H9 (cell line): ENCODE measurements at regions not wholly inside any gene's neighbourhood (a gene's known extent, or its start where the extent isn't known, plus 50 kb on each side); places are given as distances from the start of the nearest gene placed in this dataset.

Experiments used
- DNase-seq: peaks from one replicate; pipeline ENCODE4 v3.0.0-alpha.2; 2017
- H2AFZ ChIP-seq: one replicate; pipeline ENCODE4 v1.6.1; 2013; ENCODE audit warnings: mild to moderate bottlenecking, low read length, control low read depth, moderate library complexity
- H2AK5ac ChIP-seq: 2 replicates; pipeline ENCODE4 v1.6.1; 2013; ENCODE audit warnings: low read length, control low read depth, mixed read lengths; ENCODE audit not compliant: insufficient read length
- H2BK120ac ChIP-seq: one replicate; pipeline ENCODE4 v1.6.1; 2013; ENCODE audit warnings: low read depth, mild to moderate bottlenecking, low read length, control low read depth, inconsistent platforms; ENCODE audit not compliant: poor library complexity, severe bottlenecking
- H2BK12ac ChIP-seq: 2 replicates; pipeline ENCODE4 v1.6.1; 2013; ENCODE audit warnings: low read length, control low read depth, mixed read lengths, low read depth; ENCODE audit not compliant: insufficient read length
- H2BK15ac ChIP-seq: 2 replicates; pipeline ENCODE4 v1.6.1; 2013; ENCODE audit warnings: low read depth, low read length, control low read depth
- H2BK20ac ChIP-seq: one replicate; pipeline ENCODE4 v1.6.1; 2013; ENCODE audit warnings: low read depth, mild to moderate bottlenecking, low read length, control low read depth, inconsistent platforms; ENCODE audit not compliant: poor library complexity, severe bottlenecking
- H2BK5ac ChIP-seq: 2 replicates; pipeline ENCODE4 v1.6.1; 2013; ENCODE audit warnings: low read length, control low read depth, mixed read lengths; ENCODE audit not compliant: insufficient read length
- H3K14ac ChIP-seq: 2 replicates; pipeline ENCODE4 v1.6.1; 2013; ENCODE audit warnings: low read length, control low read depth; ENCODE audit not compliant: insufficient read depth
- H3K18ac ChIP-seq: 2 replicates; pipeline ENCODE4 v1.6.1; 2013; ENCODE audit warnings: low read depth, mild to moderate bottlenecking, mixed read lengths, low read length, control low read depth; ENCODE audit not compliant: insufficient read length
- H3K23ac ChIP-seq: 2 replicates; pipeline ENCODE4 v1.6.1; 2013; ENCODE audit warnings: low read length, control low read depth, mixed read lengths, low read depth; ENCODE audit not compliant: insufficient read length
- H3K23me2 ChIP-seq: 2 replicates; pipeline ENCODE4 v1.6.1; 2013; ENCODE audit warnings: low read depth, mild to moderate bottlenecking, mixed read lengths, low read length, control low read depth; ENCODE audit not compliant: insufficient read length, poor library complexity, severe bottlenecking
- H3K27ac ChIP-seq: 2 replicates; pipeline ENCODE4 v1.5.1; 2013; ENCODE audit warnings: low read length, control low read depth, mixed read lengths, low read depth; ENCODE audit not compliant: insufficient read length
- H3K27me3 ChIP-seq: 2 replicates; pipeline ENCODE4 v1.6.1; 2013; ENCODE audit warnings: low read length, control low read depth, inconsistent platforms; ENCODE audit not compliant: insufficient read depth
- H3K4ac ChIP-seq: 2 replicates; pipeline ENCODE4 v1.6.1; 2013; ENCODE audit warnings: low read depth, mild to moderate bottlenecking, control low read depth, inconsistent platforms, low read length, moderate library complexity
- H3K4me1 ChIP-seq: 2 replicates; pipeline ENCODE4 v1.6.1; 2013; ENCODE audit warnings: low read length, control low read depth, inconsistent platforms; ENCODE audit not compliant: insufficient read depth
- H3K4me2 ChIP-seq: 2 replicates; pipeline ENCODE4 v1.6.1; 2013; ENCODE audit warnings: low read length, control low read depth, mixed read lengths; ENCODE audit not compliant: insufficient read length, insufficient read depth
- H3K56ac ChIP-seq: 2 replicates; pipeline ENCODE4 v1.6.1; 2013; ENCODE audit warnings: low read depth, mild to moderate bottlenecking, mixed read lengths, low read length, control low read depth; ENCODE audit not compliant: insufficient read length
- H3K79me1 ChIP-seq: 2 replicates; pipeline ENCODE4 v1.6.1; 2013; ENCODE audit warnings: low read depth, mild to moderate bottlenecking, moderate library complexity, low read length, control low read depth, inconsistent platforms; ENCODE audit not compliant: insufficient read depth, poor library complexity, severe bottlenecking
- H3K79me2 ChIP-seq: 2 replicates; pipeline ENCODE4 v1.6.1; 2013; ENCODE audit warnings: low read length, control low read depth, inconsistent platforms; ENCODE audit not compliant: insufficient read depth
- H3K9ac ChIP-seq: 2 replicates; pipeline ENCODE4 v1.6.1; 2013; ENCODE audit warnings: low read length, control low read depth, mixed read lengths; ENCODE audit not compliant: insufficient read length; ENCODE audit errors: extremely low read depth
- H3K9me3 ChIP-seq: one replicate; pipeline ENCODE4 v1.6.1; 2013; ENCODE audit warnings: low read depth, low read length, inconsistent platforms; ENCODE audit not compliant: control insufficient read depth
- H3T11ph ChIP-seq: one replicate; pipeline ENCODE4 v1.6.1; 2013; ENCODE audit warnings: mild to moderate bottlenecking, low read length, control low read depth, inconsistent platforms
- H4K20me1 ChIP-seq: one replicate; pipeline ENCODE4 v1.6.1; 2013; ENCODE audit not compliant: control insufficient read depth, insufficient read length, insufficient read depth
- H4K5ac ChIP-seq: 2 replicates; pipeline ENCODE4 v1.6.1; 2013; ENCODE audit warnings: low read depth, mild to moderate bottlenecking, mixed read lengths, low read length, control low read depth; ENCODE audit not compliant: insufficient read length
- H4K8ac ChIP-seq: replicated peaks from 2 replicates; pipeline ENCODE4 v1.6.1; 2013; ENCODE audit warnings: low read length, control low read depth, mixed read lengths, low read depth; ENCODE audit not compliant: insufficient read length
- H4K91ac ChIP-seq: 2 replicates; pipeline ENCODE4 v1.6.1; 2013; ENCODE audit warnings: low read depth, mild to moderate bottlenecking, moderate library complexity, mixed read lengths, low read length, control low read depth; ENCODE audit not compliant: insufficient read length
- H3K27ac Mint-ChIP-seq, 3 experiments: 2 replicates in 2 of 3; 3 replicates in 1 of 3; pipeline ENCODE4 v1.8.0; 2020 to 2021; ENCODE audit warnings: mixed read lengths in 3 of 3, mild to moderate bottlenecking in 1 of 3, moderate library complexity in 1 of 3
- H3K27me3 Mint-ChIP-seq: 2 replicates; pipeline ENCODE4 v1.8.0; 2021; ENCODE audit warnings: low read depth, mild to moderate bottlenecking, moderate library complexity, mixed read lengths
- H3K36me3 Mint-ChIP-seq, 3 experiments: 2 replicates in 2 of 3; 3 replicates in 1 of 3; pipeline ENCODE4 v1.8.0; 2020 to 2021; ENCODE audit warnings: low read depth in 3 of 3, mixed read lengths in 3 of 3; ENCODE audit not compliant: insufficient read depth in 1 of 3
- H3K4me1 Mint-ChIP-seq, 2 experiments: 2 replicates each; pipeline ENCODE4 v1.8.0; 2020; ENCODE audit warnings: mixed read lengths in 2 of 2
- H3K4me3 Mint-ChIP-seq, 2 experiments: 2 replicates in 1 of 2; 3 replicates in 1 of 2; pipeline ENCODE4 v1.8.0; 2020 to 2021; ENCODE audit warnings: mild to moderate bottlenecking in 2 of 2, mixed read lengths in 2 of 2, moderate library complexity in 1 of 2
- H3K9me3 Mint-ChIP-seq, 2 experiments: 2 replicates in 1 of 2; 3 replicates in 1 of 2; pipeline ENCODE4 v1.8.0; 2020; ENCODE audit warnings: mild to moderate bottlenecking in 2 of 2, mixed read lengths in 2 of 2, moderate library complexity in 1 of 2
- WGBS: extraction: QIAGEN DNeasy Blood & Tissue Kit; methylation state at CpG from one replicate; pipeline ENCODE4 v1.1.7; 2013; ENCODE audit warnings: missing lambda C conversion rate, low lambda C conversion rate, mixed read lengths; ENCODE audit not compliant: insufficient read length; ENCODE audit errors: extremely low coverage; 5-methylcytosine and 5-hydroxymethylcytosine counted together
- TF ChIP-seq, protein P1 (sequence below): fragments of 200-600 bp; sonication (generic); conservative IDR thresholded peaks from 3 replicates; pipeline ENCODE4 v1.8.0; 2021; ENCODE audit warnings: antibody characterized with exemption, mild to moderate bottlenecking

DNA sequence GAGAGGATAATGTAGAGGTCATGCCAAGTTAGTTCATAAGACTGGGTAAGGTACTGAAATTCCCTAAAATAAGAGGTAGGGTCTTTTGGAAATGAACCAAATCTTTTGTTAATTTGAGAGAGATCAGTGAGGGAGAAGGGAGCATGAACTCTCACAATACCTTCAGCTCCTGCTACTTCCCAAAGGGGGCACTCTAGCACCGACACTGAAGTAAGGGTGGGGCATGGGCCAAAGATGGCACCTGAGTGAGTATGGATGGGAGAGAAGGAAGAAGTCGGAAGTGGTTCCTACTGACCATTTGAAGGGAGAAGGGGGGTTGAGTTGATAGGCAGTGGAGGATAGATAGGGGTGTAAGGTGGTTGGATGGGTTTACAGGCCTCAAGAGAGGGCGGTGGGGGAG, 86.6 kb downstream of the ZNF737 start:
- Histone ChIP-seq H3K9me3 (no peaks in the 10 kb centered on the region), H4K91ac (no peak overlapping the region)

More for the DNA sequence above, 86.6 kb downstream of the ZNF737 start:
- Mint-ChIP-seq H3K27me3 (peaks cover 3% of the 10 kb centered on the region), H3K4me3 (no peak overlapping the region), H3K36me3 (peaks cover 0 to 2% (median 0%) of the 10 kb centered on the region in 3 experiments; a peak in 2 of 7 replicates), H3K4me1 (peaks cover 4% of the 10 kb centered on the region in 2 experiments; a peak in 2 of 4 replicates), H3K27ac (no peak overlapping the region), H3K9me3 (peaks cover 19 to 31% of the 10 kb centered on the region in 2 experiments; a peak in 4 of 5 replicates)
- no peak overlapping the region for H3K4me2 ChIP-seq
- no peak overlapping the region for H2BK12ac ChIP-seq
- H3K27me3 ChIP-seq: no peaks in the 10 kb centered on the region
- H3K23me2 ChIP-seq: no peaks in the 10 kb centered on the region
- H3K27ac ChIP-seq: no peak overlapping the region
- no peaks in the 10 kb centered on the region for H3K79me1 ChIP-seq
- no peak overlapping the region for H2AK5ac ChIP-seq
- TF ChIP-seq, protein P1, sequence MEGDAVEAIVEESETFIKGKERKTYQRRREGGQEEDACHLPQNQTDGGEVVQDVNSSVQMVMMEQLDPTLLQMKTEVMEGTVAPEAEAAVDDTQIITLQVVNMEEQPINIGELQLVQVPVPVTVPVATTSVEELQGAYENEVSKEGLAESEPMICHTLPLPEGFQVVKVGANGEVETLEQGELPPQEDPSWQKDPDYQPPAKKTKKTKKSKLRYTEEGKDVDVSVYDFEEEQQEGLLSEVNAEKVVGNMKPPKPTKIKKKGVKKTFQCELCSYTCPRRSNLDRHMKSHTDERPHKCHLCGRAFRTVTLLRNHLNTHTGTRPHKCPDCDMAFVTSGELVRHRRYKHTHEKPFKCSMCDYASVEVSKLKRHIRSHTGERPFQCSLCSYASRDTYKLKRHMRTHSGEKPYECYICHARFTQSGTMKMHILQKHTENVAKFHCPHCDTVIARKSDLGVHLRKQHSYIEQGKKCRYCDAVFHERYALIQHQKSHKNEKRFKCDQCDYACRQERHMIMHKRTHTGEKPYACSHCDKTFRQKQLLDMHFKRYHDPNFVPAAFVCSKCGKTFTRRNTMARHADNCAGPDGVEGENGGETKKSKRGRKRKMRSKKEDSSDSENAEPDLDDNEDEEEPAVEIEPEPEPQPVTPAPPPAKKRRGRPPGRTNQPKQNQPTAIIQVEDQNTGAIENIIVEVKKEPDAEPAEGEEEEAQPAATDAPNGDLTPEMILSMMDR: peak; percentile 27; the same call in 1 of the 3 replicates
- no peak overlapping the region for H4K8ac ChIP-seq
- no peak overlapping the region for H3K23ac ChIP-seq
- no peak overlapping the region for H3K56ac ChIP-seq
- no peak overlapping the region for H2BK120ac ChIP-seq
- H4K20me1 ChIP-seq: no peaks in the 10 kb centered on the region
- H3K4me1 ChIP-seq: no peaks in the 10 kb centered on the region
- H3K18ac ChIP-seq: no peak overlapping the region
- H3K4ac ChIP-seq: no peak overlapping the region
- no peak overlapping the region for H4K5ac ChIP-seq
- H3K9ac ChIP-seq: no peak overlapping the region
- no peak overlapping the region for H3K14ac ChIP-seq
- no peak for DNase-seq
- H2BK15ac ChIP-seq: no peak overlapping the region
- H2BK20ac ChIP-seq: no peak overlapping the region
- WGBS: no CpG with 5 or more reads among the region's 3 CpGs
- no peak overlapping the region for H3T11ph ChIP-seq
- no peak overlapping the region for H2AFZ ChIP-seq
- H2BK5ac ChIP-seq: no peak overlapping the region
- no peaks in the 10 kb centered on the region for H3K79me2 ChIP-seq
